Endothelial cell of umbilical vein (primary cell): ENCODE measurements at regions not wholly inside any gene's neighbourhood (a gene's known extent, or its start where the extent isn't known, plus 50 kb on each side); places are given as distances from the start of the nearest gene placed in this dataset.

ENCODE experiments used
- BruUV-seq: library from RNA; stranded (reverse); fragments of 400-500 nt; replicated peaks from 2 replicates; lab custom pipeline; 2021; lab: Mats Ljungman, UMichigan
- CTCF ChIA-PET: fragments of 300-600, 350-600 bp; sonication (Branson Sonifier 250); formaldehyde crosslinking; loops from one replicate; lab custom pipeline; 2021; ENCODE audit warnings: antibody characterized with exemption, inconsistent platforms; lab: Charles Lee
- POLR2A ChIA-PET: fragments of 300-600, 350-600 bp; sonication (Branson Sonifier 250); formaldehyde crosslinking; loops from one replicate; lab custom pipeline; 2021; ENCODE audit warnings: antibody characterized with exemption, inconsistent platforms; lab: Charles Lee
- DNase-seq: peaks from one replicate; pipeline ENCODE4 v3.0.0-alpha.2; 2011; ENCODE audit warnings: low read depth, low spot score
- FAIRE-seq: peaks from 2 replicates; lab custom pipeline; 2011; peaks lifted over from hg19 to GRCh38; lab: Jason Lieb, UNC
- H2AFZ ChIP-seq: 2 replicates; pipeline ENCODE4 v1.6.0; 2012; ENCODE audit warnings: low read depth, low read length, control low read depth, inconsistent platforms
- H3K27ac ChIP-seq: 2 replicates; pipeline ENCODE4 v1.5.1; 2011; ENCODE audit warnings: low read depth, mild to moderate bottlenecking, control low read depth, low read length, moderate library complexity; ENCODE audit not compliant: insufficient read depth
- H3K27me3 ChIP-seq, 2 experiments: 2 replicates each; pipeline versions ENCODE4 v1.6.0 to v1.6.1; 2011; ENCODE audit warnings: low read length in 2 of 2, mixed read lengths in 1 of 2; ENCODE audit not compliant: control insufficient read depth in 2 of 2, insufficient read depth in 2 of 2
- H3K36me3 ChIP-seq, 2 experiments: 2 replicates in 1 of 2; 3 replicates in 1 of 2; pipeline ENCODE4 v1.5.1; 2011; ENCODE audit warnings: low read length in 2 of 2, mild to moderate bottlenecking in 1 of 2, moderate library complexity in 1 of 2; ENCODE audit not compliant: control insufficient read depth in 2 of 2, insufficient read depth in 2 of 2; ENCODE audit errors: extremely low read depth in 1 of 2
- H3K4me1 ChIP-seq: 3 replicates; pipeline ENCODE4 v1.5.1; 2011; ENCODE audit warnings: mild to moderate bottlenecking, low read length; ENCODE audit not compliant: control insufficient read depth, insufficient read depth; ENCODE audit errors: extremely low read depth
- H3K4me2 ChIP-seq: 2 replicates; pipeline ENCODE4 v1.6.1; 2011; ENCODE audit warnings: low read length, control low read depth, mixed read lengths; ENCODE audit not compliant: insufficient read depth
- H3K4me3 ChIP-seq, 3 experiments: fragments of 200-600 bp in 1 of 3; sonication (generic), shearing (Covaris generic) in 1 of 3; replicated peaks in 1 of 3; 2 replicates each; pipeline ENCODE4 v1.5.1; 2011 to 2016; ENCODE audit warnings: control low read depth in 3 of 3, low read length in 3 of 3, mild to moderate bottlenecking in 2 of 3, inconsistent platforms in 1 of 3, low read depth in 1 of 3, moderate library complexity in 1 of 3; ENCODE audit not compliant: insufficient read depth in 1 of 3
- H3K79me2 ChIP-seq: 2 replicates; pipeline ENCODE4 v1.6.0; 2012; ENCODE audit warnings: low read length, inconsistent platforms; ENCODE audit not compliant: control insufficient read depth, insufficient read depth
- H3K9ac ChIP-seq: replicated peaks from 2 replicates; pipeline ENCODE3; 2011; ENCODE audit warnings: low read length, control low read depth; ENCODE audit not compliant: insufficient read depth; ENCODE audit errors: extremely low read depth
- H3K9me1 ChIP-seq: replicated peaks from 3 replicates; pipeline ENCODE4 v1.6.0; 2011; ENCODE audit warnings: mild to moderate bottlenecking, low read length; ENCODE audit not compliant: control insufficient read depth, insufficient read depth; ENCODE audit errors: extremely low read depth
- H3K9me3 ChIP-seq: replicated peaks from 2 replicates; pipeline ENCODE4 v1.5.1; 2012; ENCODE audit warnings: low read length, inconsistent platforms; ENCODE audit not compliant: control insufficient read depth, insufficient read depth
- H4K20me1 ChIP-seq: replicated peaks from 2 replicates; pipeline ENCODE3; 2011; ENCODE audit warnings: mild to moderate bottlenecking, low read length; ENCODE audit not compliant: control insufficient read depth, insufficient read depth; ENCODE audit errors: extremely low read depth
- CTCF ChIP-seq, 2 donors: IDR thresholded peaks; 1 replicate in 1 of 2; 2 replicates in 1 of 2; pipeline ENCODE4 v1.5.1; 2011; ENCODE audit warnings: low read length in 2 of 2, mild to moderate bottlenecking in 2 of 2, moderate library complexity in 2 of 2, control low read depth in 1 of 2, inconsistent platforms in 1 of 2, low read depth in 1 of 2; ENCODE audit not compliant: insufficient read depth in 1 of 2; ENCODE audit errors: extremely low read depth in 1 of 2
- EZH2 ChIP-seq: IDR thresholded peaks from 2 replicates; pipeline ENCODE4 v1.6.1; 2012; ENCODE audit warnings: borderline replicate concordance, low read depth, mild to moderate bottlenecking, moderate library complexity, low read length, inconsistent platforms; ENCODE audit not compliant: severe bottlenecking
- FOS ChIP-seq: IDR thresholded peaks from 2 replicates; pipeline ENCODE4 v1.6.1; 2011; ENCODE audit warnings: mild to moderate bottlenecking, low read length, moderate library complexity, borderline replicate concordance; ENCODE audit not compliant: insufficient read depth
- GATA2 ChIP-seq: IDR thresholded peaks from 2 replicates; pipeline ENCODE4 v1.7.0; 2011; ENCODE audit warnings: low read depth, mild to moderate bottlenecking, moderate library complexity, mixed read lengths, low read length; ENCODE audit not compliant: insufficient read length, insufficient read depth
- JUN ChIP-seq: IDR thresholded peaks from 2 replicates; pipeline ENCODE4 v1.6.1; 2011; ENCODE audit warnings: borderline replicate concordance, low read depth; ENCODE audit not compliant: insufficient read length, insufficient read depth
- MAX ChIP-seq: IDR thresholded peaks from 2 replicates; pipeline ENCODE4 v1.6.1; 2011; ENCODE audit not compliant: insufficient read depth, insufficient read length
- MYC ChIP-seq: IDR thresholded peaks from one replicate; pipeline ENCODE4 v1.6.1; 2011; ENCODE audit warnings: mild to moderate bottlenecking, low read depth, low read length
- POLR2A ChIP-seq: IDR thresholded peaks from 2 replicates; pipeline ENCODE4 v1.6.1; 2012; ENCODE audit warnings: low read depth, mild to moderate bottlenecking, control low read depth, low read length
- POLR2AphosphoS5 ChIP-seq: IDR thresholded peaks from 2 replicates; pipeline ENCODE4 v1.6.1; 2012; ENCODE audit warnings: low read depth, mild to moderate bottlenecking, control low read depth, low read length, moderate library complexity; ENCODE audit not compliant: insufficient read depth
- dilution Hi-C: fragments of 300-500 bp; cut with MboI; formaldehyde crosslinking; loops from one replicate; pipeline ENCODE4 v1.15.0; 2019; ENCODE audit warnings: low sequenced_read_pairs; ENCODE audit not compliant: extremely low pct_ligation_motif_present
- intact Hi-C: fragments of 100-400 bp; cut with micrococcal nuclease; formaldehyde crosslinking; loops from one replicate; pipeline ENCODE4 v1.10.0; 2022

- POLR2A ChIA-PET = no interaction called here
- no peak overlapping the region for H3K4me3 ChIP-seq
- DNase-seq (no peak), FAIRE-seq (no peak)
- CTCF ChIA-PET = no interaction called here
- BruUV-seq = no TSS peak
- no peak overlapping the region for H3K9ac ChIP-seq
- no peak overlapping the region for H3K27ac ChIP-seq
- no peaks in the 10 kb centered on the region for H3K36me3 ChIP-seq
- no peaks in the 10 kb centered on the region for H3K9me3 ChIP-seq
- no peak overlapping the region for H3K4me2 ChIP-seq
- no peak overlapping the region for H2AFZ ChIP-seq
- H3K79me2 ChIP-seq = no peaks in the 10 kb centered on the region
- intact Hi-C loops (no loop called here), dilution Hi-C loops (no loop called here)
- no peaks in the 10 kb centered on the region for H3K27me3 ChIP-seq
- H3K9me1 ChIP-seq = no peaks in the 10 kb centered on the region
- no peaks in the 10 kb centered on the region for H4K20me1 ChIP-seq
- no peak for TF ChIP-seq CTCF (IDR thresholded peaks at IDR 0.05; ENCODE audit: extremely low read depth in 1 of 2, insufficient read depth in 1 of 2, low read depth in 1 of 2, low read length in 2 of 2)
- TF ChIP-seq FOS = no peak
- no peak for TF ChIP-seq EZH2
- H3K4me1 ChIP-seq = no peaks in the 10 kb centered on the region
Measured at GRCh38 chr1:187870552-187870951, 1041.8 kb downstream of the PLA2G4A start.

- H3K27ac ChIP-seq = no peak overlapping the region
- no peaks in the 10 kb centered on the region for H3K79me2 ChIP-seq
- peak; percentile 24 for DNase-seq
- intact Hi-C loops (no loop called here), dilution Hi-C loops (no loop called here)
- no peak overlapping the region for H2AFZ ChIP-seq
- H3K36me3 ChIP-seq = no peaks in the 10 kb centered on the region
- TF ChIP-seq GATA2 = no peak
- TF ChIP-seq CTCF (IDR thresholded peaks at IDR 0.05; ENCODE audit: extremely low read depth in 1 of 2, insufficient read depth in 1 of 2, low read depth in 1 of 2, low read length in 2 of 2) = no peak
- TF ChIP-seq MAX = no peak
- no peak for TF ChIP-seq JUN
- no peak for TF ChIP-seq POLR2A
- TF ChIP-seq FOS = no peak
- TF ChIP-seq EZH2 = no peak
- TF ChIP-seq MYC = no peak
- TF ChIP-seq POLR2AphosphoS5 = no peak
- H3K9ac ChIP-seq = no peak overlapping the region
- no peaks in the 10 kb centered on the region for H4K20me1 ChIP-seq
- ChIA-PET POLR2A (no interaction called here), CTCF (interaction anchor here (1.3 kb wide), 1 partner anchor 11 kb away, joined by 3 read pairs; no protein-coding TSS in a partner anchor)
- no peaks in the 10 kb centered on the region for H3K9me1 ChIP-seq
- H3K9me3 ChIP-seq = no peaks in the 10 kb centered on the region
- H3K4me2 ChIP-seq = no peak overlapping the region
- H3K4me3 ChIP-seq = no peak overlapping the region
- BruUV-seq = no TSS peak
- no peaks in the 10 kb centered on the region for H3K4me1 ChIP-seq
- no peaks in the 10 kb centered on the region for H3K27me3 ChIP-seq
- no peak for FAIRE-seq
Measured at GRCh38 chr1:187871177-187871845, 1042.6 kb downstream of the PLA2G4A start.
